Nucleus accumbens (tissue), 56 donors: ENCODE measurements at regions not wholly inside any gene's neighbourhood (a gene's known extent, or its start where the extent isn't known, plus 50 kb on each side); places are given as distances from the start of the nearest gene placed in this dataset.
A peak's percentile ranks its signal among the peaks of the same experiment; 100 is the strongest.

ENCODE experiments used
- DNase-seq, 56 donors: peaks; one replicate each; lab custom pipeline; 2025; lab: John Stamatoyannopoulos, UW

- DNase-seq = no peak
These were observed 1396.5 kb upstream of the CELF2 start for GRCh38 chr10:9621216-9621615.

GRCh38 chr10:9625304-9625703, 1392.4 kb upstream of the CELF2 start:
- DNase-seq = no peak

- no peak for DNase-seq
These were observed 1383.2 kb upstream of the CELF2 start for GRCh38 chr10:9634466-9634865.

GRCh38 chr10:9635691-9636090, 1382.0 kb upstream of the CELF2 start:
- no peak for DNase-seq

GRCh38 chr10:9636216-9636615, 1381.5 kb upstream of the CELF2 start:
- no peak for DNase-seq

GRCh38 chr10:9643782-9644181, 1373.9 kb upstream of the CELF2 start:
- DNase-seq = no peak

GRCh38 chr10:9645404-9645803, 1372.3 kb upstream of the CELF2 start:
- no peak for DNase-seq

- DNase-seq = no peak
These were observed 1371.6 kb upstream of the CELF2 start for GRCh38 chr10:9645928-9646600.

- no peak for DNase-seq
These were observed 1363.4 kb upstream of the CELF2 start for GRCh38 chr10:9654261-9654660.

- no peak for DNase-seq
These were observed 1361.3 kb upstream of the CELF2 start for GRCh38 chr10:9656386-9656785.

GRCh38 chr10:9656996-9657395, 1360.7 kb upstream of the CELF2 start:
- DNase-seq = no peak

GRCh38 chr10:9657530-9657929, 1360.1 kb upstream of the CELF2 start:
- no peak for DNase-seq

GRCh38 chr10:9668411-9668810, 1349.3 kb upstream of the CELF2 start:
- no peak for DNase-seq

GRCh38 chr10:9670911-9671310, 1346.8 kb upstream of the CELF2 start:
- peak in 17 of 56 donors; percentile 0 to 20 (median 3) for DNase-seq

GRCh38 chr10:9681655-9682054, 1336.0 kb upstream of the CELF2 start:
- DNase-seq = no peak

GRCh38 chr10:9682802-9683201, 1334.9 kb upstream of the CELF2 start:
- DNase-seq = no peak

- no peak for DNase-seq
These were observed 1333.5 kb upstream of the CELF2 start for GRCh38 chr10:9684186-9684585.

GRCh38 chr10:9685596-9685995, 1332.1 kb upstream of the CELF2 start:
- DNase-seq = no peak

GRCh38 chr10:9688711-9689110, 1329.0 kb upstream of the CELF2 start:
- DNase-seq = no peak

GRCh38 chr10:9707216-9707615, 1310.5 kb upstream of the CELF2 start:
- no peak for DNase-seq

GRCh38 chr10:9709849-9710248, 1307.8 kb upstream of the CELF2 start:
- DNase-seq = no peak

- DNase-seq = no peak
These were observed 1305.3 kb upstream of the CELF2 start for GRCh38 chr10:9712393-9712792.

GRCh38 chr10:9719246-9719645, 1298.4 kb upstream of the CELF2 start:
- no peak for DNase-seq
